HL-60 (cell line): ENCODE measurements at regions not wholly inside any gene's neighbourhood (a gene's known extent, or its start where the extent isn't known, plus 50 kb on each side); places are given as distances from the start of the nearest gene placed in this dataset.

Experiments
- CTCF ChIP-seq: IDR thresholded peaks from one replicate; pipeline ENCODE4 v1.5.1; 2011; ENCODE audit warnings: low read length, control low read depth, inconsistent platforms; ENCODE audit not compliant: insufficient read depth
- POLR2AphosphoS5 ChIP-seq: IDR thresholded peaks from 2 replicates; pipeline ENCODE4 v1.6.1; 2012; ENCODE audit warnings: low read depth
- REST ChIP-seq: IDR thresholded peaks from 2 replicates; pipeline ENCODE4 v1.6.1; 2012; ENCODE audit warnings: low read depth; ENCODE audit not compliant: insufficient replicate concordance

GRCh38 chr13:50585674-50586413, 257.6 kb downstream of the DLEU7 start:
- TF ChIP-seq CTCF = no peak
- TF ChIP-seq POLR2AphosphoS5 = no peak
- TF ChIP-seq REST = no peak
